ENCODE measurements at regions not wholly inside any gene's neighbourhood (a gene's known extent, or its start where the extent isn't known, plus 50 kb on each side); places are given as distances from the start of the nearest gene placed in this dataset.
"Not testable (repeated sequence)": the region's sequence is repeated elsewhere in the genome, so short reads cannot be mapped to it uniquely, and the experiment has no call there.

DNA sequence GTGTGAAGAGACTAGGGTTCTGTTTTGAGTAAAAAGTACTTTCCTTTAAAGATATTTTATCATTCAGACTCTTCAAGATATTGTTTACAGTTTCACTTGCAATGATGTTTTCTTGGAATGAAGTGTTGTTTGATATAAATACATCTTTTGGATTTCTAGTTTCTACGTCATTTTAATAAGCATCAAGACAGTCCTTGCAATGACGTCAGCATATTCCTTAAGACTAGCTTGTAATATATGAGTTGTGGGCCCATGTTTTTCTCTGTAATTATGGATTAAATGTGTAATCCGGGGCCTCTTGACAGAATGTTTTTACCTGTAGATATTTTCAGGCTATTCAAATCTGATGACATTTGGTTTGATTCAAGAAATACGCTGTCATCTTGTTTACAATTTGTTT lies 66.1 kb downstream of the RBMX2 start:
- no peak for DNase-seq

DNA sequence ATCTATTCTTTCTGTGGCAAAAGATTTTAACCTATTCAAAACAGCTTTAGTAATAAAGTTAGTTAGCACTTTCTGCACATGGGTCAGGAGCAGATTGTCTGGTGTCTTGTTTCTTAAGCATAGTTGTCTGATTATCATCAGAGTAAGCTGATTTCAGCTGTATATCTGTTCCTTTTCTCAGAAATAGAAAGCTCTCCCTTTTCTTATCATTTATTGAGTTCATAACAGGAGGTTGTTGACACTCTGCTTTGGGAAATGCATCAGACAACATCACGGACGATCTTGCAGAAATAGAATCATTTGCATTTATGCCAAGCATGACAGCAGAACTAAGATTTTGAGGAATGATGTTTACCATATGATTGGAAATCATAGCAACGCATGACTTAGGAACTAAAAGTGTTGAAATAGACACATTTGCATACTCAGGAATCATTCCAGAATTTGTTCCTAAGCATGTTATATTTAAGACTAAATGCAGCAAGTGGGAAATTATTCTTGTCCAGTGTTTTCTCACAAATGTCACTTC lies 66.7 kb downstream of the RBMX2 start:
- no peak for DNase-seq

DNA sequence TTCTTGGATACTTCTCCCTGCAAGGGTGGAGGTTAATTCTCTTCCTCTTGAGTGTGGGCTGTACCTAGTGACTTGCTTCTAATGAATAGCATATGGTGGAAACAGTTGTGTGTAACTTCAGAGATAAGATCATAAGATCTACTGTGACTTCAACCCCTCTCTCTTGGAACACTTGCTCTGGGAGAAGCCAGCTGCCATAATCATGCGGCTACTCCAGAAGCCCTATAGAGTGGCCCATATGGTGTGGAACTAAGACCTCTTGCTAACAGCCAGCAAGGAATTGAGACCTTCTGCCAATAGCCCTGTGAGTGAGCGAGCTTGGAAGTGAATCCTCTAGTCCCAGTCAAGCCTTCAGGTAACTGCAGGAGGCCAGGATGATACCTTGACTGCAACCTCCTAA lies 81.1 kb downstream of the RBMX2 start:
- DNase-seq: no peak

GRCh38 chrX:130485870-130486269 lies 84.1 kb downstream of the RBMX2 start:
- no peak for DNase-seq

DNA sequence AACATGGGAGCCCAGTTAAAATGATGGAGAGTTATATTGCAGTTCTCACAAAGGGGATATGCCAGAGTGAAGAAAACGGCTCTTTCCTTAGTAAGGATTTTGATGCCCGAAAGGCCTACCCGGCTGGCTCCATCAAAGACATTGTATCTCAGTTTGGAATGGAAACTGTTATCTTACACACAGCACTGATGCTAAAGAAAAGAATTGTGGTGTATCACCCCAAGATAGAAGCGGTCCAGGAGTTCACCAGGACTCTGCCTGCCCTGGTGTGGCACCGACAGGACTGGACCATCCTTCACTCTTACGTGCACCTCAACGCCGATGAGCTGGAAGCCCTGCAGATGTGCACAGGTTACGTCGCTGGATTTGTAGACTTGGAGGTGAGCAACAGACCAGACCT lies 93.7 kb downstream of the RBMX2 start:
- not testable (repeated sequence) for DNase-seq

DNA sequence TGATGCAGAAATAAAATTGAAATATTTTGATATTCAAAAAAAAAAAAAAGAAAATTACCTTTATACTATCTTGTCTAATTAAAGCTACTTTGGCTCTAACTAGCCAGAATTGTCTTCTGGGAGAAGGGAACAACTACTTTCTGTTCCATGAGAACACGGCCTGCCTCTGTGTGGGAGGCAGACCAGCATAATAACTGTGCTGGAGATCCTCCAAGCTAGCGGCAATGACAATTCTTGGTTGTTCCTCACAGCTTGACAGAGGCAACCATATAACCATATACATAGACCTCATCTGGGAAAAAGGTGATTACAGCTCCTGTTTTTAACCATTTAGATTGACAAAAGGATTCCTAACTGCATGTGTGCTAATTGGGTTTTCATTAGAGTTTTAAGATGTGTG lies 95.7 kb downstream of the RBMX2 start:
- no peak for DNase-seq

GRCh38 chrX:130498653-130499274 lies 97.0 kb downstream of the RBMX2 start:
- no peak for DNase-seq

DNA sequence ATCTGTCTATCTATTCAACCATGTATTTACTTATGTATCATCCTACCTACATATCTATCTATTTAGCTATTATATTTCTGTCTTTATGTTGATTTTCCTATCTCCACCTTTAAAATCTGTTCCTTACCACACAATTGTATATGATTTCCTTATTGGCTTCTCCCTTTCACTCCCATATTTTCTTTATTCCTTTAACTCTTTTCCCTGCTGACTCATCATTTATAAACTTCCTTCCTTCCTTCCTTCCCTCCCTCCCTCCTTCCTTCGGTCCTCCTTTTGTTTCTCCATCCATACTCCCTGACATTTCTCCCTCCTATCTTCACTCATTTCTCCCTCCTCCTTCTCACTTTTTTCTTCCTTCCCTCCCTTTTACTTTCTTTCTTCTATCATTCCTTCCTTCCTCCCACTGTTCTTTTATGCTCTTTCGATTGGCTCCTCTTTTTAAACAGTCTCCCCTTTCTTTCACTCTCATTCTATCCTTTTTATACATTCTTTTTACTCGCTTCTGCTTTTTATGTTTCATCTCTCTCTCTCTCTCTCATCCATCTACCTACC lies 100.3 kb downstream of the RBMX2 start:
- DNase-seq: no peak

DNA sequence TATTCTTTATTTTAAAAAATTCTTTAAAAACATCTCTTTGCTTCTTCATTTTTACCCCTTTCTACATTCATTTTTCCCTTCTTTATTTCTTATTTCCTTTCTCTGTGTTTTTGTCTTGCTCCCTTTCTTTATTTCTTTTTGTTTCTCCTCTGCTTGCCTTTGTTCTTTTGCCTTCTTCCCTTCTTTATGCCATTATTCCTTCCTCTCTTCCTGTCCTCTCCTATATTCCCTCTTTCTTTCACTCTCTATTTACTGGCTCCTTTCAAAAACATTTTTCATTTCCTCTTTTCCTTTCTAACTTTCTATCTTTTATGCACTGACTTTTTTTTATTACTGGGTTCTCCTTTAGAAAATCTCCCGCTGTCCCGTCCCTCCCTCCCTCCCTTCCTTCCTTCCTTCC lies 102.2 kb downstream of the RBMX2 start:
- DNase-seq: no peak

DNA sequence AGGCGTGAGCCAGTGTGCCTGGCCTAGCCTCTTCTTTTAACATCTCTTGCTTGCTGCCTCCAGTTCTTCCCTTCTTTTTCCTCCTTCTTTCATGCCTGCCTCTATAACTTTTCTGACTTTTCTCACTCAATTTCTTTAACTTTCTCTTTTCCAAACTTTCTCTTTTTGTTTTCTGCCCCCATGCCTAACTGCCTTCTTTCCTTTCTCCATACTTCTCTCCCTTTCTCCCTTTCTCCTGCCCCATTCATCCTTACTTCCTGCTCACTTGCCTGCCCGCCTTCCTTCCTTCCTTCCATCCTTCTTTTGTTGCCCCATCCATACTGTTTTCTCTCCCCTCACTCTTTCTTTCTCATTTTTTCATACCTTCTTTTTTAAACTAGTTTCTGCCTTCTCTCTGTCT lies 105.2 kb downstream of the RBMX2 start:
- no peak for DNase-seq

DNA sequence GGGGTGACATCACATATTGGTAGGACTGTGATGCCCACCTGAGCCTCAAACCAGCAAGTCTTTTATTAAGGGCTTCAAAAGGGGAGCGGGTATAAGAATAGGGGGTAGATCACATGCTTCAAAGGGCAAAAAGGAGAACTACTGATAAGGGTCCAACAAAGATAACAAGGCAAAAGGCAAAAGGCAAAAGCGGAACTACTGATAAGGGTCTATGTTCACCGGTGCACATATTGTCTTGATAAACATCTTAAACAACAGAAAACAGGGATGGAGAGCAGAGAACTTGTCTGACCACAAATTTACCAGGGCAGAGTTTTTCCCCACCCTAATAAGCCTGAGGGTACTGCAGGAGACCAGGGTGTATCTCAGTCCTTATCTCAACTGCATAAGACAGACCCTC lies 110.7 kb downstream of the RBMX2 start:
- DNase-seq: not testable (repeated sequence)

- DNase-seq: no peak
These were observed 114.3 kb downstream of the RBMX2 start for GRCh38 chrX:130516123-130516522.

DNA sequence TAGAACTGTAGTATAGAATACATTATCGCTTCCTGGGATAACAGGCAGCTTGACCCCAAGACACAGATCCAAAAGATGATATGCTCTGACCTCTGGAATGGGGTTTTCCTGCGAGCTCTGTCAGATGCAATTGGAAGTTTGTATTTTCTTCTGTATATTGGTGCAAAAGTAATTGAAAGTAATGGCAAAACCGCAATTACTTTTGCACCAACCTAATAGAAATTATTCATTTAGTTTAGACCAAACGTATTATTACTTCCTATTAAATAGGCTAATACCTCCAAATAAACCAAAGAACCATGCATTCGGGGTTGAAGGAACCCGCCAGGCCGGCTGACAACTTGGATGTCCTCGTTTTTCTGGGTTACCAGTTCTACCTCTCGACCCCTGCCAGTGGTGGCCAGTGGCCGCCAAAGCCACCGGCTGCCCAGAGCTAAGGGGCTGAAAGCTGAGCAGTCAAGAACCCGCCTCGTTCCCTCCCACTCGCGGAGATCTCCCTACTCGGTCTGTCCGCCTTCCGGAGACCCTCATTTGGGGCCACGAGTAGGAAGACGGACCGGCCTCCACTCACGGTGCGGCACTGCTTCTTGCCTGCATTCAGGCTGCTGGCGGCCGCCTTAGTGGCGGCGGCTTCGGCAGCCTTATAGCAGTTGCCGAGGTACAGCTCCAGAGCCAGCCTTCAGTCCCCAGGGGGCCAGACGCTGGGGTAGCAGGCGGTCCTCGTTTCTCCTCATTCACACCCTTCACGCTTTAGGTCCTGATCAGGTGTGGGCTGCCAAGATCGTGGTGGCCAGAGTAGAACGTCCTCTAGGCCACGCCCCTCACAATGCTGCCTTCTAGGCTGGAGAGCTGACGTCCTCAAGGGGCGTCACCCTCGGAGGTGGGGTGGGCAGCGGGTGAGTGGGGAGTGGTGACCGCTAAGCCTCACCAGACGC lies 121.9 kb downstream of the RBMX2 start:
- no peak for DNase-seq

DNA sequence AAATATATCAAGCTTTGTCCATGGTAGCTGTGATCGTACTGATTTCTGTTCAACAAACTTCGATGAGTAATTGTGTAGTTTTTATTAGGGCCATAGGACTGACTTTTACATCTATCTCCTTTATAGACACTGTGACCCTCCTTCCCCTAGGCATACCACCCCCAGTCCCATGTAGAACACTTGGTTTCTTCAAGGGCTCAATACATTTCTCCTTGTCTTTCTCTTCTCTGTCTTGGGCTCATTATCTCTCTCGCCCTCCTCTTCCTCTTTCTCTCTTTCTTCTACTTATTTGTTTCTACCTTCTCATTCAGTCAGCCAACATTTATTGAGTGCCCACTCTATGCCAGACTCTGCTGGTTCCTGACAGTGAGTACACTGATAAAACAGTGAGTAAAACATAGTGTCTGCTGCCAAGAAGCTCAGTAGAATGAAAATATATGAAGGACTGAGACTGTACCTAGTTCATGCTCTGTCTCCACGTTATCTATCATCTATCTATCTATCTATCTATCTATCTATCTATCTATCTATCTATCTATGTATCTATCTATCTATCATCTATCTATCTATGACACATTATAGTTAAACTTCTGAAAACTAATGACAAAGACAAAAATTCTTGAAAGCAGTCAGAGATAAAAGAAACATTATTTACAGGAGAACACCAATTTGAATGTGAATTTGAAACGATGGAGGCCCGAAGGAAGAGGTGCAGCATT lies 122.8 kb downstream of the RBMX2 start:
- DNase-seq: no peak

GRCh38 chrX:130529531-130529930 lies 127.7 kb downstream of the RBMX2 start:
- no peak for DNase-seq

DNA sequence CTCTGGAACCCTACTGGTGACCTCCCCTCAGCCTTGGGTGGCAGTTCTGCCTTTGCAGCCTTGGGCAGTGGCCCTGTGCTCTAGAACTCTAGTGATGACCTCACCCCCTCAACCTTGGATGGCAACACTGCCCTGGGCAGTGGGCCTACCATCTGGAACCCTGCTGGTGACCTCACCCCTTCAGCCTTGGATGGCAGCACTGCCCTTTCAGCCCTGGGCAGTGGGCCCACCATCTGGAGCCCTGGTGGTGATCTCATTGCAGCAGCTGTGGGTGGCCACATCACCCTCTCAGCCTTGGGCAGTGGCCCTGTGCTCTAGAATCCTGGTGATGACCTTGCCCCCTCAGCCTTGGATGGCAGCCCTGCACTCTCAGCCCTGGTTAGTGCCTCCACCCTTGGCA lies 129.3 kb downstream of the RBMX2 start:
- DNase-seq: no peak

- DNase-seq: peak; percentile 59
These were observed 138.0 kb downstream of the RBMX2 start for GRCh38 chrX:130539721-130540321.

DNA sequence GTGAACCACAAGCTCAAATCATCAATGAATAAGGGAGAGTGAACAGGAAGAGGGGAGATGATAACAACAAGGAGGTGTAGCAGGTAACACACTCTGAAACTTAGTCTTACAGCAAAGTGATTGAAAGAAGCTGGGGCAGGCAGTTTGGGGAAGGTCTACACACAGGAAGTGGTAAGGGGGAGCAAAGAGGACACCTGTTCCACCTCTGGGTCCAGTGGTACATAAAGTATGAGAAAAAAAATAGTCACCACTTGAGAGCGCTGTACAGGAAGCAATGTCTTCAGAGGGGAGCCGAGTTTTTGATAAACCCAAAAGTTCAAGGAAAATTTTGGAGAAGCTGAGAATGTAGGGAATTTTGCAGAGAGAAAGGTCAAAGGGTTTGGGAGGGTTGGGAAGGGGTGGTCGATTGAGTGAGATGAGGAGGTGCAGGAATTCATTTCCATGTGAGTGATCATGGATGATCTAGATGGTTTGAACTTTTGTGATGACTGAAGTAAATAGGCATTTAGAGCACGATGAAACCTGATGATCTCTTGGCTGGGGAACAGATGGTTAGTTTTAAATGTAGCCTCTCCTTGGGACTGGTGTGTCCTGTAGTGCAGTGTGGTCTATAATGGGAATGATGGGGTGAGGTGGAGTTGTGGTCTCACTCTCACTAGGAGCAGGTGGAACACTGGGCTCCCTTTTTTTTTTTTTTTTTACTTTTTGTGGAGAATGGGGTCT lies 142.0 kb downstream of the RBMX2 start:
- DNase-seq: no peak

- no peak for DNase-seq
These were observed 144.0 kb downstream of the RBMX2 start for GRCh38 chrX:130545796-130546195.

DNA sequence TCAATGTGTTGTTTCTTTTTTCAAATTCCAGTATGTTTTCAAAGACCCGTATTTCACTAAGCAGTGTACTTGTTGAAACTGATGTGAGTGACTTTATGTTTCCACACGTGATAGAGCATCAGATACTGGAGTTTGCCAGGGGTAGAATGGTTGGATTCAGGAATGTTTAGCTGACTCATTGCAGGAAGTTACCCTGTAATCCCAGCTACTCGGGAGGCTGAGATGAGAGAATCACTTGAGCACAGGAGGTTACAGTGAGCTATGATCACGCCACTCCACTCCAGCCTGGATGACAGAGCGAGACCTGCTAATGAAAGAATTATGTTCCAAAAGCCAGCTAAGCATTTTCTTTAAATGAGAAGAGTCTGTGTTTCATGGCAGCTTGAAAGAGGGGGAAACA lies 147.6 kb downstream of the RBMX2 start:
- not testable (repeated sequence) for DNase-seq

- DNase-seq: no peak
These were observed 148.6 kb downstream of the RBMX2 start for GRCh38 chrX:130550351-130550750.

GRCh38 chrX:130552444-130553073 lies 150.8 kb downstream of the RBMX2 start:
- no peak for DNase-seq

Measured in activated CD8-positive, alpha-beta memory T cell treated with anti-CD3 and anti-CD28 coated beads for 24 hours (primary cell).